SKM-1 (cell line): ENCODE measurements at regions not wholly inside any gene's neighbourhood (a gene's known extent, or its start where the extent isn't known, plus 50 kb on each side); places are given as distances from the start of the nearest gene placed in this dataset.
A peak's percentile ranks its signal among the peaks of the same experiment; 100 is the strongest.

Source experiments
- DNase-seq: peaks from one replicate; lab custom pipeline; 2025; ENCODE audit not compliant: unreplicated experiment; lab: John Stamatoyannopoulos, UW

- DNase-seq, result peak; percentile 2
These were observed 214.1 kb upstream of the TLE4 start for GRCh38 chr9:79357616-79358015.

DNA sequence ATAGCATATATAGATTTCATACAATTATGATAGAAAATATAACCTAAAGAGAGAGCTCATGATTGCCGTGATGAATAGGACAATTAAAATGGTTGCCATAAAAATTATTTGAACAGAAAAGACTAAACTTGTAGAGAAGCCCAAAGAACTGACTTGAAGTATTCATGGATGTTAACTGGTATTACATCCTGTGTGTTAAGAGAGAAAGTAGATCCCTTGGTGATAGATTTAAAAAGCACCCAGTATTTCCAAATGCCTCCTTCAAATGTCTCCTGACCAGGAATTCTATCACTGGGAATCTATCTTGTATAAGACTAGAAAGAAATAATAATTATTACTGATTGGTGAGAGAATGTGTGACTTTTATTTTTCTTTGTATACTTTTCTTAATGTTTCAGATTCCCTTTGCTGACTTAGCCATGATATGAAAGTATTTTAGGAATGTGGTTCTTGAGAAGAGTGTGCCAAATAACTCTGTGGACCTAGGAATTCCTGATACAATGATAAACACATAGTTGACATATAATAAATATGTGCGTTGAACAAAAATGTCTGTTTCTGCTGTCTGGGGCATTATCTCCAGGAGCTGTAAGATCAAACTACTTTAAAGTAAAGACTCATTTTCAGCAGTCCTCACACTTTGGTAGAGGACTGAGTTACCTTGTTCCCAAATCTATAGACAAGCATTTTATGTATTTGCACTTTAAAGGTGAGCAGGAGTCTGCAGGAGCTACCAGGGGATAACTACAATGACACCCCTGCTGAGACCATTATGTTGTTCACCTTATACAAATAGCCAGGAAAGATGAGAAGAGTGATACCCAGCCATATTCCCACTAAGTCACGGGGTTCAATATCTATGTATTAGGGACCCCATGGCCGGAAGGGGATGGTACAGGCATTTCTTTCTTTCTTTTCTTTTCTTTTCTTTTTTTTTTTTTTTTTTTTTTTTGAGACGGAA is 211.1 kb upstream of the TLE4 start:
- DNase-seq, result no peak

- DNase-seq, result no peak
These were observed 209.4 kb upstream of the TLE4 start for GRCh38 chr9:79362100-79363081.

DNA sequence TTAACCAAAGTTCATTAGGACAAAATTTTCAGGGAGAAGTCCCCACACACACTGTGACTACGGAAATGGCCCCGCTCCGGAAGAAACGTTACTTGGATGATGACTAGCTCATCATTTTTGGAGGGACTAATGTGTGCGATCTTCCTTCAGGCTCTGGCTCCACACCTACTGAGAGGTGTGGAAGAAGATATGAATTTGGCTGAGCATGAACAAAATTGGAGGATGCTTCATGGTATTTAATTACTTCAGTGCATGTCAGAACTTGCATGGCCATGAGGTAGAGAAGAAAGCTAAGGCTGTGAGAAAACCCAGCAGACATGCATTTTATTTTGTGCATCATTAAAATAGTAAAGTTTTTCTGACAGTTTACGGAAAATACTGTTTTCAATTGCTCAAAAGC is 202.1 kb upstream of the TLE4 start:
- no peak for DNase-seq

GRCh38 chr9:79371301-79371700 is 200.5 kb upstream of the TLE4 start:
- DNase-seq, result no peak

DNA sequence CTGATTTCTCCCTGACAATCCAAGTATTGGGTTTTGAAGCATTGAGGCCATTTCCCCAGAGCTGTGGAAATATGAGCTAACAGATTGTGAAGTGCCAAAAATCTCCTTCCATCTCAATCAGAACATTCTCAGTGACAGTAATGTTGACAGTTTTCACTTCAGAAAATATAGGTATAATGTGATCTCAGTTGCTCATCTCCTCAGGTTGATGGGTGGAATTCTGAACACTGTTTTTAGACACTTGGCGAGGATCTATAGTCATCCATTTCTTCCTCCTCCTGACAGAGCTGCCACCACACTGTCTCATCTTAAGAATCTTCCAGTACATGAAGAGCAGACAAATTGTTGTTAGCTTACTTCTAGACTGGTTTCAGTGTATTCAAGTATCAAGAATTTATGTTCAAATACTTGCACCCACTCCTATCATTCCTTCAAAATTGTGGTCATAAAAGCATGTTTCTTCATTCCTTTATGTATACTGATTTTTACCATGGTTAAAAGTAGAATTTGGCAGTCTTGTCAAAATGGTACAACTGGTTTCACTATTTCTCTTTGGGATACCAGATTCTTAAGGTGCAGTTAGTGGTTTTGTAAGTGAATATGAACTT is 199.7 kb upstream of the TLE4 start:
- no peak for DNase-seq

GRCh38 chr9:79377339-79377855 is 194.4 kb upstream of the TLE4 start:
- no peak for DNase-seq

DNA sequence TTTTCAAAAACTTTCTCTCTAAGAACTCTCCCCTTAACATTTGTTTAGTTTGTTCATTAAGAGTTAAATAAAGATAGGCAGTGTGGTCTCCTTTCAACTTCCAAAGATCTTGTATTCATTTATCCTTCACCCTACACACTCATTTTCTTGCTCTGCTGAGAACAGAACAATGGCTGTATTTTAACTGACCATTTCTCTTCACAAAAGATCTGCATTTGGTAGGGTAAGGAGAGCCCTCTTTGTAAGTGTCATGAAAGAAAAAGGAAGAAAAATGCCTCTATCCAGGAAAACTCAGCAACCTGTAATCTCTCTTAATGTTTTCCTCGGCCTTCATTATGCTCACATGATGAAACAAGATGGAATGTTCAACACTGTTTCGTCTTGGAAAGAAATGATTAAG is 193.7 kb upstream of the TLE4 start:
- no peak for DNase-seq

DNA sequence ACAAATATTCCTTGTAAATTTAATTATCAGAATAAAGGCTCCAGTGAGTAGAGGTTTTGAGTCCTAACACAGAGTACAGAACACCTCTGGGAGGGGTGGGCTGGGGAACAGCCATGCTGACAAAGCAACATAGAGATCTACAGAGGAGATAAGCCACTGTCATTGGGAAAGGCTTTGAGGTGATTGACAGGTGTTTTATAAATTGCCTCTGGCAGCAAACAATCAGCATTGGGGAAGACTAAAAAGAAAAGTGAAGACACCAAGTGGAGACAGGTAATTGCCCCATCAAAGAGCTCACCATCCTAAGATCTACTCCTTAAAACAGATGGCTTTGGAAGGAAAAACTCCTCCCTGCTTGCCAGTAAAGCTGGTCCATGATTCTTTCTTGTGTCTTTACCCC is 189.7 kb upstream of the TLE4 start:
- no peak for DNase-seq

DNA sequence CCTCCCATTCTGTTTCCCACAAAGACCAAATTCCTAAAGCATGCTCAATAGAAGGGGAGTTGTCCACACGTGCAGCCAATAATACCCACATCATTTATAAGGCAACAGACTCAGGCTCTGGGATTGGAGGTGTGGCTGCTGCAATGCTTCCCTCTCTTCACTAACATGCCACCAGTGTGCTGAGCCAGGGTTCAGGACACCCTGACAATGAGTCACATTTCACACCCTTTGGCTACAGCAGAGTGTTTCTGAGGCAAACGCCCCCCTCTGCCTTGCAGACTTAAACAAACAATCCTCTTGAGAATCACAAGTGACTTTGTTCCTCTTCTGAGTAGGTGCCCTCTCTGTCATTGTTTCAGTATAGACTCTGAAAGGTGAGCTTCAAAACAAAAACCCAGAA is 189.3 kb upstream of the TLE4 start:
- no peak for DNase-seq

DNA sequence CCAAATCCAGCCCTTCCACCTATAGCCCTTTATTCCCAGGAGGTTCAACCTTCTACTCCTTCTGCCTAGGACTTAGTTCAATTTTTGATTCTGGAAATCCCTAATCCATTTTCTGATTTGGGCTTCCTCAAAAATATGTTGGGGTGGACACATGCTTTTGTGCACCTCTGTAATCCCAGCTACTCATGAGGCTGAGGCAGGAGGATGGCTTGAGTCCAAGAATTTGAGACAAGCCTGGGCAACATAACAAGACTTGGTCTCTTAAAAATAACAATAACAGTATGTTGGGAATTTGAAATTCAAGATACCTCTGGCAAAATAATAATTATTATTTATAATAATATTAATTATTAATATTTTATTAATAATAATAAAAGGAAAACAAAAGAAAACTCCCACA is 188.7 kb upstream of the TLE4 start:
- DNase-seq, result no peak

GRCh38 chr9:79384091-79384490 is 187.7 kb upstream of the TLE4 start:
- DNase-seq, result no peak

DNA sequence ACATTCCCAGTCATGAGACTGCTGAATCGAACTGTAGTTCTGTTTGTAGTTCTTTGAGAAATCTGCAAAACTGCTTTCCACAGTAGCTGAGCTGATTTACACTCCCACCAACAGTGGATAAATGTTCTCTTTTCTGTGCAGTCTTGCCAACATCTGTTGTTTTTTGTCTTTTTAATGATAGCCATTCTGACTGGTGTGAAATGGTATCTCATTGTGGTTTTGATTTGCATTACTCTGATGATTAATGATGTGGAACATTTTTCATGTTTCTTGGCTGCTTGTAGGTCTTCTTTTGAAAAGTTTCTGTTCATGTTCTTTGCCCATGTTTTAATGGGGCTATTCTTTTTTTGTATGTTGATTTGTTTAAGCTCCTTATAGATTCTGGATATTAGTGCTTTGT is 187.3 kb upstream of the TLE4 start:
- DNase-seq, result no peak

- DNase-seq, result no peak
These were observed 184.5 kb upstream of the TLE4 start for GRCh38 chr9:79387101-79387835.

DNA sequence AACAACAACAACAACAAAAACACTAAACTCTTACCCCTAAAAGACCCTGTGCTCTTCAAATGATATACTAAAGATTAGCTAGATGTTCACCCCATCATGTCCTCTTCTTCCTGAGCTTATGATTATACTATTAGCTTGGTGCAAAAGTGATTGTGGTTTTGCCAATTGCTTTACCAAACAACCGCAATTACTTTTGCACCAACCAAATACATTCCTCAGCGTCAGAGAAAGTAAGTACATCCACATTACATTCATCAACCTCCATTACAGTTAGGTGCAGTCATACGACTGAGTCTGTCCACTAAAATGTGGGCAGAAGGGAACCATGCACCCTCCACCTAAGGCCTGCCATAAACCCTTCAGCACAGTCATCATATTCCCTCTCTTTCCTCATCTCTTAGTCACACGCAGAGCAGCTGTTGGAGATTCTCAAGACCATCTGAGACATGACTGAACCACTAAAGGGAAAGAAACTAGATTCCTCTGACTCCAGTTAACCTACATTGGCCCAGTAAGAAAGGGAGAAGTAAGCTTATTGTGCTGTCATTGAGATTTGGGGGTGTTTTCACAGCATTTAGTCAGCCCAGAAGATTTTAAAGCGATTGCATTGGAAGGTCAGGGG is 181.6 kb upstream of the TLE4 start:
- no peak for DNase-seq

- no peak for DNase-seq
These were observed 180.7 kb upstream of the TLE4 start for GRCh38 chr9:79390781-79391770.

- DNase-seq, result no peak
These were observed 176.5 kb upstream of the TLE4 start for GRCh38 chr9:79395228-79395627.

GRCh38 chr9:79395755-79396154 is 176.0 kb upstream of the TLE4 start:
- no peak for DNase-seq

- no peak for DNase-seq
These were observed 175.6 kb upstream of the TLE4 start for GRCh38 chr9:79396168-79396567.
